ENCODE measurements at regions not wholly inside any gene's neighbourhood (a gene's known extent, or its start where the extent isn't known, plus 50 kb on each side); places are given as distances from the start of the nearest gene placed in this dataset.

- TF ChIP-seq, protein P1, sequence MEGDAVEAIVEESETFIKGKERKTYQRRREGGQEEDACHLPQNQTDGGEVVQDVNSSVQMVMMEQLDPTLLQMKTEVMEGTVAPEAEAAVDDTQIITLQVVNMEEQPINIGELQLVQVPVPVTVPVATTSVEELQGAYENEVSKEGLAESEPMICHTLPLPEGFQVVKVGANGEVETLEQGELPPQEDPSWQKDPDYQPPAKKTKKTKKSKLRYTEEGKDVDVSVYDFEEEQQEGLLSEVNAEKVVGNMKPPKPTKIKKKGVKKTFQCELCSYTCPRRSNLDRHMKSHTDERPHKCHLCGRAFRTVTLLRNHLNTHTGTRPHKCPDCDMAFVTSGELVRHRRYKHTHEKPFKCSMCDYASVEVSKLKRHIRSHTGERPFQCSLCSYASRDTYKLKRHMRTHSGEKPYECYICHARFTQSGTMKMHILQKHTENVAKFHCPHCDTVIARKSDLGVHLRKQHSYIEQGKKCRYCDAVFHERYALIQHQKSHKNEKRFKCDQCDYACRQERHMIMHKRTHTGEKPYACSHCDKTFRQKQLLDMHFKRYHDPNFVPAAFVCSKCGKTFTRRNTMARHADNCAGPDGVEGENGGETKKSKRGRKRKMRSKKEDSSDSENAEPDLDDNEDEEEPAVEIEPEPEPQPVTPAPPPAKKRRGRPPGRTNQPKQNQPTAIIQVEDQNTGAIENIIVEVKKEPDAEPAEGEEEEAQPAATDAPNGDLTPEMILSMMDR (IDR thresholded peaks at IDR 0.05) = no peak
- no peak for TF ChIP-seq POLR2A (IDR thresholded peaks at IDR 0.05)
Observed at GRCh38 chr6:165814679-165815078, 151.6 kb upstream of the PDE10A start.
